ENCODE measurements at regions not wholly inside any gene's neighbourhood (a gene's known extent, or its start where the extent isn't known, plus 50 kb on each side); places are given as distances from the start of the nearest gene placed in this dataset.

DNA sequence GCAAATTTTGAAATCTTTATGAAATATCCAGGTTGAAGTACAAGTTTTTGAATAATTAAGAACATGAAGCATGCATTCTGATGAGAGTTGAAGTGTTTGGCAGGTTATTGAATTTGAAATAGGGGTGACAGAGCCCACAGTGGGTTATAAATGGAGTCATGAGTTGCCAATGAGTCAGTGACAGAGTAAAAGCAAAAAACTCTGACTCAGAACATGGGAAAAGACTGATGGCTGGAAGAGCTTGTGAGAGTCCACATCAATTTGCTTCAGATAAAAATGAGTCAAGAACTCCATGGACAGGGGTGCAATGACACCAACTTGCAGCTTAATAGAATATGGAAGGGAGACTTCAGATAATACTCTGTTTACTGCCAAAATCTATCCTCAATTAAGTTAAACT, 105.3 kb downstream of the SLC6A15 start:
- DNase-seq, result no peak

DNA sequence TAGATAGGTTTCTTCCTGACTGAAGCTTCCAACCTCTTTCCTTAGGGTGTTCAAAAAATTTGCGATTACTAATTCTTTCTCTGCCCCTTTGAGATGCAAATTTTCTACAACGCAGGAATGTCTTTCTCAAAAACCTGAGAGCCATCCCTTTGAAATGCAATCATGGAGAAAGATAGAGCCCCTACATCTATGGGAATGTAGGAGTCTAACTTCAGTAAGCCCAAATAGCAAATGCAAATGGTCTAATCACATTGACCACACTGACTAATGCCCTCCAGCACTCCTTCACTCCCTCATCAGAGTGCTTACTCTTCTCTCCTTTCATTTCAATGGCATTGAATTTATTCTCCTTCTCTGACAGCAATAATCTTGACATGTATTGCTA, 107.1 kb downstream of the SLC6A15 start:
- DNase-seq, result no peak

DNA sequence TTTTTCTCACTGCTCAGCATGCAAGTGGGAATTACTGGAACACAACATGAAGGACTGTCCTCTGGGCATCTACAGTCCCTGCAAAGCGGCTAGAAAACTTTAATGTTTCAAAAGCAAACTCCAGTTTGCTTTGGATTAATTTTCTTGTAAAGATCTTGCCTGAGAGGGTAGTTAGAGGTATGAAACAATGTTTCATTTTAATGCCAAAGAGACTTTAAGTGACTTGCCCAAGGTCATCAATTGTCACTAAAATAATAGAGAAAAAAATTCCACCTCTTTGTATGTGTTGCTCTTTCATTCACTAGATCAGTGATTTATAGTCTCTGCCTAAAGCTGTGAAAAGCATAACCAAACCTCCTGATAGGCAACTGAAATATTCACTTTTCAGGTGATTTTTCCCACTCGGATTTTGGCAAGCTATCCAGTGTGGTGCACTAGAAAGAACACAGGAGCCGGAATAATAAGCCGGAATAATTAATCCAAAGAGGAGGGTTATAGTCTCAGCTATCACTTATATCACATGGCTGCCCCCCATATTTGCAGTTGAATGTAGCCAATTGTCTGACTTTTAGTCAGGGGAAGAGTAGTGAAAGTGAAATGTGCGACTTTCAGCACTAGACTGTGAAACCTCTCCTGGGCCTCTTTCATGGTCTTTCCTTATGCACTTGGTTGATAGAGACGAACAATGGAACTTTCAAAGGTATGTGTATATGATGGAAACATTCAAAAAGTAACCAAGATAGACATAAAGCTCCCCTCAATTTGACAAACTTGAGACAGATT, 107.7 kb downstream of the SLC6A15 start:
- no peak for DNase-seq

DNA sequence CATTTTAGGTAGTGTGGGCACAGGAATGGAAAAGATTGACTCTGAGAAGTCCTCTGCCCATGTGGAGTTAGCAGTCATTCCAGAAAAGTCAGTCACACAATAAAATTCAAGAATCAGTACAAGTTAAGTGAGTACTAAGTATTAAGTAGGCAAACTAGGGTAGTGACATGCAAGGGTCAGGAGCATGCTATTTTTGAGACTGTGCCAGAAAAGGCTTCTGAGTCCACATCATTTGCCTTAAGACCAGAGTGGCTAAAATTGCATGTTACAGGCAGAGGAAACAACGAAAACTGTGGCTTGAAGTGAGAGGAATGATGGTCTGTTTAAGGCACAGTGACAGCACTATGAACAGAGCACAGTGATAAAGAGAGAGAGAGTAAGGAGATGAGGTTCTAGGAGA, 108.9 kb downstream of the SLC6A15 start:
- no peak for DNase-seq

DNA sequence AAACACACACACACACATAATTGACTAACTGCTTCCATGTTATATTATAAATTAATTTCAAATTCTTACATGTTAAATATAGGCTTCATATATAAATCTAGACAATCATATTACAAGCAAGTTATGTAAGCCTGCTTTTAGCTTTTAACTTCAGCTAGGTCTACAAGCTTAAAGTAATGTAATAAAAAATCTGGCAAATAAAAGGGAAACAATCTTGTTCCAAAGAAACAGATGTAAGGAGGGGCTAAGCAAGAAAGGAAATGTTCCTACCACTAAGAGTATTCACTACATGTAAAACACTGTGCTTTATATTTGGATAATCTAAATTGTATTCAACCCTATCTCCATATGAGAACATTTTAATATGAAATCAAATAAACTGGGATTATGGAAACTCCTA, 110.4 kb downstream of the SLC6A15 start:
- no peak for DNase-seq

DNA sequence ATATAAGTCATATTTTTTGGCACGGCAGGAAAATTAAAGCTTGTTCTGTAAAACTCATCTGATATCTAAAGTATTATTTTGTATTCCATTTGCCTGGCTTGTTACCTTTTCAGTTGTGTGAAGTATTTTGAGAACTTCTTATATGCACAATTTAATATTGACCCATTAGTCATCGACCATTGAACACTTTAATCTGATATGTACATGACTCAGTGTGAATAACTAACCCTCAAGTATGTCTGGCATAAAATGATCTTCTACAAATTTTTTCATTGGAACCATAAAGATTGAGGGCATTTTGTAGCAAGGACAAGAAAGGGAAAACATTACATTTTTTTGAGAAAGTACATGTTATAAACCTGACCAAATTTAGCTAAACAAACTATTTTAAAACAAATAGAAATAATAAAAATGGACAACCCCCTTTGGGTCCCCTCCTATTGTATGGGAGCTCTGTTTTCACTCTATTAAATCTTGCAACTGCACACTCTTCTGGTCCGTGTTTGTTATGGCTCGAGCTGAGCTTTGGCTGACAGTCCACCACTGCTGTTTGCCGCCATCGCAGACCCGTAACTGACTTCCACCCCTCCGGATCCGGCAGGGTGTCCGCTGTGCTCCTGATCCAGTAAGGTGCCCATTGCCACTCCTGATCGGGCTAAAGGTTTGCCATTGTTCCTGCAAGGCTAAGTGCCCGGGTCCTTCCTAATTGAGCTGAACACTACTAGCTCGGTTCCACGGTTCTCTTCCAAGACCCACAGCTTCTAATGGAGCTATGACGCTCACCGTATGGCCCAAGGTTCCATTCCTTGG, 118.8 kb downstream of the SLC6A15 start:
- DNase-seq, result no peak

DNA sequence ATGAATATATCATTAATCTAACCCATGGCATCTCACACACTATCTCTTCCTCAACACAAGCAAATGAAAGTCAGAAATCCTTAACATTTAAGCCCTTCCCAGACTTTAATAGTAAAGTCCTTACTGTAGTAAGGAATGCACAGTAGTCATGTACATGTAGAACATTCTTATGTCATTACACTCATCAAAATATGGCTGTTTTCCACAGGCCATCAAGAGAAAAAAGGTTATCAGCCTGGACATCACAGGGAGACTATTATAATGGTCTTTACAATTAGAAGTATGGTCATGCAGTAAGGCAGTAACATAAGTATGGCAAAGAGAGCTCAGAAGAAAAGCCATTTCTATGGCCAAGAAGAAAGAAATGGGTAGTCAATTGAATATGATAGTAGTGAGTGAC, 121.2 kb downstream of the SLC6A15 start:
- no peak for DNase-seq

DNA sequence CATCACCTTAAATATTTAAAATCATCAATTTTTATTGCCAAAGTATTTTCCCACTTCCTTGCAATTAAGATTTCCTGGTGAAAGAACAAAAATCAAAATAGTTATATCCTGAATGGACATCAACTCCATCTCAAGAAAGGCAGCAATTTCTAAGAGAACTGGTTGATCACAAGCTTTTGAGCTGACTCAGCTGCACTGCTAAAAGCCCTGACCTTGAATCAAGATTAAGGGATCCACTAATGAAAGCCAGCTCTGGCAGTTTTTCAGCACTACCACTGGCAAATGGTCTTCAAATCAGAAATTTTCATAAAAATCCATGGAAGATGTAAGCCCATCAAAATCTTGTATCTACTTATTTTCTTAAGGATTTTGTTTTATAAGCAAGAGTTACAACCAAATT, 123.4 kb downstream of the SLC6A15 start:
- DNase-seq, result no peak

DNA sequence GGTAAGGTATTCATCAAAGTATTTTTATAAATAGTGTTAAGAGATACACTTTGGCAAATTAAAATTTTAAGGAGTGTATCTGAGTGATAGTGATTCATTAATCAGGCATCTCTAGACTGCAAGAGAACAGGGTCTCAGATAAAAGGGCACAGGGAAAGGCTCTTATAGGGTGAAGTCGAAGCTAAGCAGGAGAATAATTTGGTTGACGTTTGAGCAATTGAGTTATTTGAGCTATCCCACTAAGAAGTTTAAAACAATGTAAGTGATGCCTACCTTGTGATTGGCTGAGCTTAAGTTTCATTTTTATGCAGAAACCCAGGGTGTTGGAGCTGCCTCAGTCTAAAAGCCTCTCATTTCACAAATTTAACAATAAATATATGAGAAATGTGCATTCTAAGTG, 125.3 kb downstream of the SLC6A15 start:
- no peak for DNase-seq

DNA sequence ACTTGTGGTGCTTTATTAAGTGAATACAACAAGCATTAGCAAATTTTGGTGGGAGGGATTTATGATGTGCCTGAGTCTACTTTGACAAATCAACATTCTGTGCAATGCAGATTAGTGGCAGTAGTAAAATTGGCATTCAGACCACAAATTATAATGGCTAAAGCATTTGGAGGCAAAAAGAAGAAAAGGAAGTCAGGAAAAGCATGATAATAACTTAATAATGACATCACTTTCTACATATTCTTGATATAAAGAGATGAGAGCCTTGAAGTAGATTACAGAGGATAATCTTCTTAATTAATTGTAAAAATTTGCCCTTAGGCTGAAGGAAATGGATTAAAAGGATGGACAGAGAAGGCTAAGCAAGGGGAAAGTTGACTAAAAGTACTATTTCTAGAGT, 126.0 kb downstream of the SLC6A15 start:
- DNase-seq, result no peak

DNA sequence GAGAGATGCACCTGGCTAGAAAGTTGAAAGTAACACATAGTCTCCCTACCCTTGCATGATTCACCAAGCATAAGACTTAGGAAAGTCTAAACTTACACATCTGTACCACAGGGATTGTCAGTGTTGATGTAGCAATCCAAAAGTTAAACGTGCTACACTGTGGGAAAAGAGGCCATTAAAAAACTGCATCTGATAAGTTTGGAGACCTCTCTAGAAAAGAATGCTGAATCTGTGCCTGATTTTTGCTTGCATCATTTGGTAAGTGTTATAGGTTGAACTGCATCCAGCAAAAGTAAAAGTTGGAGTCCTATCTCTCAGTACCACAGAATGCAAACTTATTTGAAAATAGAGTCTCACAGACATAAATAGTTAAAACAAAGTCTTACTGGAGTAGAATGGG, 126.6 kb downstream of the SLC6A15 start:
- no peak for DNase-seq

DNA sequence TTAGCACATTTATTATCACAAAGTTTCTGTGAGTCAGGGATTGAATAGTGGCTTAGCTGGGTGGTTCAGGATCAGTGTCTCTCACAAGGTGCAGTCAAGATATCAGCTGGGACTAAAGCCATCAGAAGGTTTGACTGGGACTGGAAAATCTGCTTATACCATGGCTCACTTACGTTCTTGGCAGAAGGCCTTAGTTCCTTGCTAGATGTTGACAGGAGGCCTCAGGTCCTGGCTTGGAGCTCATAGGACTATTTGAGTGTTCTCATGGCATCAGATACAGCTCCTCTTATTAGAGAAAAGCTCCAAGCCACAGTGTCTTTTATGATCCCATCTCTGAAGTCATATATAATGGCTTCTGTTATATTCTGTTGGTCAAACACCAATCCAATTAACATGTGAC, 127.3 kb downstream of the SLC6A15 start:
- DNase-seq, result no peak

DNA sequence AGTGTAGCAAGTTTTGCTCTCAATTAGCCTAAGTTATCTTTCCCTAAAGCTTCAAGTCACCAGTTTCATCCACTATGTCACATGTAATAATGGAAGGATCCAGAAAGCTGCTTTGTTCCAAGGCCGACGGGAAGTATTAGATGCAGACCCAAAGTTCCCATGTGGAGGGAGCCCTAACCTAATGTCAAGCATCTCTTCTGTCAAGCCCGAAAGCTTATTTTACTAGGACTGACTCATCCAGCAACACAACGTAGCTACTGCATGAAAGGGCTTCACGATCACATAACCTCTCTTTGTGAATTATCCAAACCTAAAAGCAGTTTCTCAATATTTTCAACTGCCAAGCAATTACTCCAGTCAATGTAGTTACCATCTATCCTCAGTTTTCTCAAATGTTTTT, 133.4 kb downstream of the SLC6A15 start:
- DNase-seq, result no peak

DNA sequence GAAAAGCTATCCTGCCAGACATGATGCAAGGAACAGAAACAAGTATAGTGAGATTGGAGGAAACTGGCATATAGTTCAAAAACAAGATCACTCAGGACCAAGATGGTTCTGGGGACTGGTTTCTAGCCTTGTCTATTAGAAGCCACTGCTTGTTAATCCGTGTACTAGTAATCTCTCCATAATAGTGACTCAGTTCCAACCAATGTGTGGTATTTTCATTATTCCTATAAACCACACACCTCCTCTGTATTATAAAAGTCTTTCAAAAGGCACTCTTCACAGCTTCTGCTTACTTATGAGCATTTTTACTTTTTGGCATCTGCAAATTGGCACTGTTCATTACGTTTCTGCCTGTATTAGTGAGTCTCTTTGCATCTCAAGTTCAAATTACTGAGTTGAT, 140.3 kb downstream of the SLC6A15 start:
- DNase-seq, result no peak

DNA sequence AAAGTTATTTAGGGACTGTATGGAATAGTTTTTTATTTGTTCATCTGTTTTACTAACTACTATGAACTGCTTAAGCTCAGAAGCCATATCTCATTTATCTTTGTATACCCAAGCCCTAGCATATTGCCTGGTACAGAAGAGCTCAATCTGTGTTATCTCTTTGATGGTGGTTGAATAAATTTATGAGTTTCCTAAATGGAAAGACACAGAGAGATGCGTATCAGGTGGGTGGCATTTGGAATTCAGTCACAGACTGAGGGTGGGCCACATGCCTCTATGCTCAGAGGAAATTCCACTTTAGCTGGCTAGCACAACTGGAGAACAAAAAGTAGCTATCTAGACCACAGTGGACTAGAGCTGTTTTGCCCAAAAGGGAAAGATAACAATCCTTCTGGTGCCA, 145.5 kb downstream of the SLC6A15 start:
- no peak for DNase-seq

DNA sequence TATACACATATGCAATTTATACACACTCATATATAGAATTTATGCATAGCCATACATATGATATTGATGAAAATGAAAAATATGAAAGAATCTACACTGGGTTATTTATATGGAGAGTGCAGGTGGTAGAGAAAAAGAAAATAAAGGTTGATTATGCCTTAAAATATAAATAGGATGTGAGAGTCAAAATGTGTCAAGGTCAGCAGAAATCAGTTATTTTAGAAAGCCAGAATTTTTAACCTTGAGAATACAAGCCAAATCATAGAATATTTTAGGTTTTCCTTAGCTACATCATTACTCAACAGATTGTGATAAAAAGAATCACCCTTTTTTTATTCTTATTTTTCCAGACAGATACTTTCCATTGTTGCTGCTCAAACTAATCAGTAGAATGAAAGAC, 146.2 kb downstream of the SLC6A15 start:
- no peak for DNase-seq

DNA sequence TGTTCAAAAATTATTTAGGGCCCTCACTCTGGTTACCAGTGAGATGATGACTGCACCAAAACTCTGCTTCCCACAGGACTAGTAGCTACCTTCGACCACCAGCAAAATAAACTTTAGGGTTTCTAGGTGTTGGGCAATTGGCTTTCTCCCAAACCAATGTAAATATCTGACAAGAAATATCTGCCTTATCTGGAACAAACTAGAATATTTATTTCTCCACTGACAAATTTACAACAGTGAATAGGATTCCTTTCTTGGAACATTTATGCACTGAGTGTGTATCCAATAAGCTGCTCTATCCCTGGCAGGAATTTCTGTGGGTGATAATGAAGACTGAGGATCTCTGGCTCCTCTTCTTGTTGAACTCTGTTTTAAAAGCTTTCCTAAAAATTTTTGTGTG, 148.6 kb downstream of the SLC6A15 start:
- DNase-seq, result no peak

DNA sequence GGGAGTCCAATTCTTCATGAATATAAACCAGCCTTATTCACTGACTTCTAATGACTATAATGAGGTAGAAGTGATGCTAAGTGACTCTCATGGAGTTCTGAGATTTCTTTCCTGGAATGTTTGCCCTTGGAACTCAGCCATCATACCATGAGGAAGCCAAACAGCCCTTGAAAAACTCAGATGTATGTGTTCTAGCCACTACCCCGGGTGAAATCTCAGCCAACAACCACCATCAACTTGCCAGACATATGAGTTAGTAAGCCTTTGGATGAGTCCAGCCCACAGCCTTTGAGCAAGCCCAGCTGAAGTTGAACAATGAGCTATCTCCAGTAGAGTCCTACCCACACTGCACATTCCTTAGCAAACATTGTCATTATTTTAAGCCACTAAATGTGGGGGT, 149.5 kb downstream of the SLC6A15 start:
- DNase-seq, result no peak

DNA sequence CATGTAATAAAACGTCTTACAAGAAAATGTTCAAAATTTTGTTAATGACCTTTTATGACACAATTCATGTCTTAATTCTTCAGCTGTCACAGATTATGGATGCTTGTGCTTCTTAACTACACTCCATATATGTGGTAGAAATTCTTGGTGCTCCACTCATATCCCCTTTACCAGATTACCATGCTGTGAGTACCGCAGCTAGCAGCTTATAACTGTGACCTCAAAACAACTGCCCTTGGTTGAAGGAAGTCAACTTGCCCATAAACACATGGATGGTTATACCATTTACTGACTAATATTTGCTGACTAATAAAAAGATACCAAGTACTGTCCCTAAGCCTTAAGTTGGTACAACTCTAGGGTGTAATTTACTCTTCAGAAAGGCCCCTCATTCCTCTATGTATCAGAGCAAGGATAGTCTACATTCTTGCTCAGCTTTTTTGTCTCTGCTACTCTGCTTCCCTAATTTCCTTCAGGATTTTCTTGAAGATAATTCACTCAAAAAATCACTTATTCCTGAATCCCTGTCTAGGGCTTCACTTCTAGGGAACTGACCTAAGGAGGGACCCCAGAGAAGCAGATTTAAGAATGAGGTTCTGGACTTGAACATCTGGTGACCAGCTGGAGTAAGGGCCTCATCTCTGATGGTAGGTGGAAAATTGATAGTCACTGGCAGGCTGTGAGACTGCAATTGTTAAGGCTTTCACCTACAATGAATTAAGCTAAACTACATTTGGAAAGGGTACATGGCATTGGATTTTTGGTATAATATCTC, 152.3 kb downstream of the SLC6A15 start:
- DNase-seq, result no peak

DNA sequence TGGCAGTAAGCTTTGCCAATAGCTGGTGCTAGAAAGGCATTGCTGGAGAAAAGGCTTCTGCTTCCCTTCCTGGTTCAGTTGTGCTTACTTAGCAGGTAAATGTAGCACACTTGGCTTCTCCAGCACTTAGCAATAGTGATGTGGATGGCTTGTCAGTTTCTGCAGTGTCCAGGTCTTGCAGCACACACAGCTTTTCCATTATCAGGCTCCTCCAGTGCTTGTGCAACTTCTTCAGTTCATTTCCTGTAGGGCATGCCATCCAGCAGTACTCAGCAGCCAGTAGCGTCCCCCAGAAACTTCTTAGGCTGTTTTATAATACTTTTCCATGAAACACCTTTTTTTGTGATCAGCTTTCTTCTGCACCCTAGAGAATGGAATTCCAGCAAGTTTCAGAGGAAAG, 154.6 kb downstream of the SLC6A15 start:
- no peak for DNase-seq

DNA sequence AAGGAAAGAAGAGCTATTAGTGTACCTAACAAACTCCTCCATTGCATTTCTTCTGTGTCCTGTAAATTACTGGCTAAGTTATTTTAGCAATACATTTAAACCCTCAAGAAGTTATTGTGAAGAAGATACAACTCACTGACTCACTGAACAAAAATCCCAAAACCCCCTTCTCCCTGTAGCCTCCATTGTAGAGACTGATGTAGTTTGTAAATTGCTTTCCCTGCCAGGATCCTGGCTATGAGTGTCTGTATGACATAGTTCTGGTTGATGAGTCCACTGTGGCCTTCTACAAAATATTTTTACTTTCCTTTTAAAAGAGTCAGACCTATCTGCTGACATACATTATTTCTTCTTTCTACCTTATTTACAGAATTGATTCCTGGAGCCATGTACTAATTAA, 155.6 kb downstream of the SLC6A15 start:
- DNase-seq, result no peak

DNA sequence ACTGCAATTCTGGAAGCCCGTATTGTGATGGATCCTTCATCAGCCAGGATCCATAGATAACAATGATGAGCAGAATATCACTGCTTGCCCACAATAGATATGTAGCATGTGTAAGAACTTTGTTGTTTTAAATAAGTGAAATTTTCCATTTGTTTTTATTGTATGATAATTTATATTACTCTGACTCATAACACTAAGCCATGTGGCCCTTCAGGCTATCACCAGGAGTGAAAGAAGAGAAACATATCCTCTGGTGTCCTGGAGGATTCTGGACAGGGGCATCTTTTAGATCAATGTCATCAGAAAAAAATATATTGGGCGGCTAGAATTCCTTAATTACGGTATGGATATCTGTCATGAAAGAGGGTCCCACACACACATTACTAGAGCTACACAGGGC, 167.5 kb downstream of the SLC6A15 start:
- no peak for DNase-seq

DNA sequence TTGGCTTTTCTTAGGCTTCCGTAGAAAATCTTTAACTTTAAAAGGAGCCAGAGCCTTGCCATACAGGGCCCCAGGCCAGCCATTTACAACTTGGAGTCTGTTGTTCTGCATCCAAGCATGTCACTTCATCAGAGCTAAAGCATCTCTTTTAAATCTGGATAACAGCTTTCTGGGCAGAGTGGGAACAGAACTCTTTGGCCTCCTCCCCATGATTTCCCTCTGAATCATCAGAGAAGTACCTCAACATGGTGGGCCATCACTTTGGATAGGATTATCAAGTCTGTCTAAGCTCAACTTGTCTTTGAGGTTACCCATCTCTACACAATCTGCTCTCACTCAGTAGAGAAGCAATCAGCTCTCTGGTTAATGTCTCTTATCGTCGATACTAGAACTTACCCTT, 170.9 kb downstream of the SLC6A15 start:
- DNase-seq, result no peak

DNA sequence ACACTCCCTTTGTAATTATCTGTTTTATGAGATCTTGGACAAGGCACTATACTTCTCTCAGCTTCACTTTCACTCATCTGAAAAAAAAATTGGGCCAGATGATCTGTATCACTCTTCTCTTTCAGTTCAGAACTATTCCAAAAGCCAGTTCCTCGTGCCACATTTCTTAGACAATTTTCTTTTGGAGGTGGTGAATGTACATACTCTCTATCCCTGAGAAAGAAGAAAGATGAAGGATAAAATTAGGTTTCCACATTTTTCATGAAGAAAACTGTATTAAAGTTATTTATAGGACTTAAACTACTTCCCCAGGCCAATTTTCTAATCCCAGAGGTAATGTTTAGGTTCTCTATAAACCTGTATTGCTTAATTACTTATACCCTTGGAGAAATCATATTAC, 171.6 kb downstream of the SLC6A15 start:
- no peak for DNase-seq

Measured in activated CD4-positive, alpha-beta T cell treated with anti-CD3 and anti-CD28 coated beads, Interleukin-2, amount 50 U/mL, for 48 hours (primary cell).